ENCODE measurements at regions not wholly inside any gene's neighbourhood (a gene's known extent, or its start where the extent isn't known, plus 50 kb on each side); places are given as distances from the start of the nearest gene placed in this dataset.
A peak's percentile ranks its signal among the peaks of the same experiment; 100 is the strongest.

- no peak for TF ChIP-seq CTCF (conservative IDR thresholded peaks at IDR 0.05)
- no peak overlapping the region for H3K27ac ChIP-seq
Measured at GRCh38 chr12:87270919-87271318, 758.3 kb downstream of the C12orf50 start.

GRCh38 chr12:87266305-87266704 lies 762.9 kb downstream of the C12orf50 start:
- H3K27ac ChIP-seq: no peak overlapping the region
- peak; percentile 75 for TF ChIP-seq CTCF (conservative IDR thresholded peaks at IDR 0.05)

- H3K27ac ChIP-seq: no peak overlapping the region
- TF ChIP-seq CTCF (conservative IDR thresholded peaks at IDR 0.05): no peak
Measured at GRCh38 chr12:87259391-87259790, 769.8 kb downstream of the C12orf50 start.

- H3K27ac ChIP-seq: no peak overlapping the region
- TF ChIP-seq CTCF (conservative IDR thresholded peaks at IDR 0.05): no peak
Measured at GRCh38 chr12:87254381-87255030, 774.7 kb downstream of the C12orf50 start.

- H3K27ac ChIP-seq: no peak overlapping the region
- no peak for TF ChIP-seq CTCF (conservative IDR thresholded peaks at IDR 0.05)
Measured at GRCh38 chr12:87253157-87253556, 776.0 kb downstream of the C12orf50 start.

- H3K27ac ChIP-seq: no peak overlapping the region
- TF ChIP-seq CTCF (conservative IDR thresholded peaks at IDR 0.05): no peak
Measured at GRCh38 chr12:87246726-87247125, 782.5 kb downstream of the C12orf50 start.

- TF ChIP-seq CTCF (conservative IDR thresholded peaks at IDR 0.05): no peak
Measured at GRCh38 chr12:87238466-87238865, 790.7 kb downstream of the C12orf50 start.

More at GRCh38 chr12:87238466-87238865, 790.7 kb downstream of the C12orf50 start:
- H3K27ac ChIP-seq: no peak overlapping the region
